ENCODE measurements at regions not wholly inside any gene's neighbourhood (a gene's known extent, or its start where the extent isn't known, plus 50 kb on each side); places are given as distances from the start of the nearest gene placed in this dataset.

DNA sequence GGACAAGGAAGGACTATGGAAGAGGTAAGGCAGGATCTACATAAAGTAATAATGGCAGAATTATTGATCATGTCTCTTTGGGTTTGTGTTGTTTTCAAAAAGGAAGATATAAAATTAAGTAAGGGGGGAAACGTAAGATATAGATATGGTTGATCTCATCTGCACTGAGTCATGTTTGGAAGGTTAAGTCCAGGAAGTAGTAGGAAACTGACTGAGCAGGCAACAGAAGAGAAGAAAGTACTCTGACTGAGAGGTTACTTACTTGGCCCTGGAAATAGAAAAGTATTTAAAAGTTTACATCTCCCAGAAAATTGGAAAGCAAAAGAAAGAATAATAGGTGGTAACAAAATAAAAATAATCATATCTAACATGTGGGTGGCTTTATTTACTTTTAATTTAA, 405.3 kb upstream of the RGMB start:
- TF ChIP-seq POLR2A (IDR thresholded peaks at IDR 0.05; ENCODE audit: low read depth, low read length) (no peak), POLR2AphosphoS5 (IDR thresholded peaks at IDR 0.05; ENCODE audit: low read depth, low read length) (no peak)
